H9 (cell line): ENCODE measurements at regions not wholly inside any gene's neighbourhood (a gene's known extent, or its start where the extent isn't known, plus 50 kb on each side); places are given as distances from the start of the nearest gene placed in this dataset.
"Not testable (repeated sequence)": the region's sequence is repeated elsewhere in the genome, so short reads cannot be mapped to it uniquely, and the experiment has no call there.

Source experiments
- DNase-seq: peaks from one replicate; pipeline ENCODE4 v3.0.0-alpha.2; 2017
- H2AFZ ChIP-seq: one replicate; pipeline ENCODE4 v1.6.1; 2013; ENCODE audit warnings: mild to moderate bottlenecking, low read length, control low read depth, moderate library complexity
- H2AK5ac ChIP-seq: 2 replicates; pipeline ENCODE4 v1.6.1; 2013; ENCODE audit warnings: low read length, control low read depth, mixed read lengths; ENCODE audit not compliant: insufficient read length
- H2BK120ac ChIP-seq: one replicate; pipeline ENCODE4 v1.6.1; 2013; ENCODE audit warnings: low read depth, mild to moderate bottlenecking, low read length, control low read depth, inconsistent platforms; ENCODE audit not compliant: poor library complexity, severe bottlenecking
- H2BK12ac ChIP-seq: 2 replicates; pipeline ENCODE4 v1.6.1; 2013; ENCODE audit warnings: low read length, control low read depth, mixed read lengths, low read depth; ENCODE audit not compliant: insufficient read length
- H2BK15ac ChIP-seq: 2 replicates; pipeline ENCODE4 v1.6.1; 2013; ENCODE audit warnings: low read depth, low read length, control low read depth
- H2BK20ac ChIP-seq: one replicate; pipeline ENCODE4 v1.6.1; 2013; ENCODE audit warnings: low read depth, mild to moderate bottlenecking, low read length, control low read depth, inconsistent platforms; ENCODE audit not compliant: poor library complexity, severe bottlenecking
- H2BK5ac ChIP-seq: 2 replicates; pipeline ENCODE4 v1.6.1; 2013; ENCODE audit warnings: low read length, control low read depth, mixed read lengths; ENCODE audit not compliant: insufficient read length
- H3K14ac ChIP-seq: 2 replicates; pipeline ENCODE4 v1.6.1; 2013; ENCODE audit warnings: low read length, control low read depth; ENCODE audit not compliant: insufficient read depth
- H3K18ac ChIP-seq: 2 replicates; pipeline ENCODE4 v1.6.1; 2013; ENCODE audit warnings: low read depth, mild to moderate bottlenecking, mixed read lengths, low read length, control low read depth; ENCODE audit not compliant: insufficient read length
- H3K23ac ChIP-seq: 2 replicates; pipeline ENCODE4 v1.6.1; 2013; ENCODE audit warnings: low read length, control low read depth, mixed read lengths, low read depth; ENCODE audit not compliant: insufficient read length
- H3K23me2 ChIP-seq: 2 replicates; pipeline ENCODE4 v1.6.1; 2013; ENCODE audit warnings: low read depth, mild to moderate bottlenecking, mixed read lengths, low read length, control low read depth; ENCODE audit not compliant: insufficient read length, poor library complexity, severe bottlenecking
- H3K27ac ChIP-seq: 2 replicates; pipeline ENCODE4 v1.5.1; 2013; ENCODE audit warnings: low read length, control low read depth, mixed read lengths, low read depth; ENCODE audit not compliant: insufficient read length
- H3K27me3 ChIP-seq: 2 replicates; pipeline ENCODE4 v1.6.1; 2013; ENCODE audit warnings: low read length, control low read depth, inconsistent platforms; ENCODE audit not compliant: insufficient read depth
- H3K4ac ChIP-seq: 2 replicates; pipeline ENCODE4 v1.6.1; 2013; ENCODE audit warnings: low read depth, mild to moderate bottlenecking, control low read depth, inconsistent platforms, low read length, moderate library complexity
- H3K4me1 ChIP-seq: 2 replicates; pipeline ENCODE4 v1.6.1; 2013; ENCODE audit warnings: low read length, control low read depth, inconsistent platforms; ENCODE audit not compliant: insufficient read depth
- H3K4me2 ChIP-seq: 2 replicates; pipeline ENCODE4 v1.6.1; 2013; ENCODE audit warnings: low read length, control low read depth, mixed read lengths; ENCODE audit not compliant: insufficient read length, insufficient read depth
- H3K56ac ChIP-seq: 2 replicates; pipeline ENCODE4 v1.6.1; 2013; ENCODE audit warnings: low read depth, mild to moderate bottlenecking, mixed read lengths, low read length, control low read depth; ENCODE audit not compliant: insufficient read length
- H3K79me1 ChIP-seq: 2 replicates; pipeline ENCODE4 v1.6.1; 2013; ENCODE audit warnings: low read depth, mild to moderate bottlenecking, moderate library complexity, low read length, control low read depth, inconsistent platforms; ENCODE audit not compliant: insufficient read depth, poor library complexity, severe bottlenecking
- H3K79me2 ChIP-seq: 2 replicates; pipeline ENCODE4 v1.6.1; 2013; ENCODE audit warnings: low read length, control low read depth, inconsistent platforms; ENCODE audit not compliant: insufficient read depth
- H3K9ac ChIP-seq: 2 replicates; pipeline ENCODE4 v1.6.1; 2013; ENCODE audit warnings: low read length, control low read depth, mixed read lengths; ENCODE audit not compliant: insufficient read length; ENCODE audit errors: extremely low read depth
- H3K9me3 ChIP-seq: one replicate; pipeline ENCODE4 v1.6.1; 2013; ENCODE audit warnings: low read depth, low read length, inconsistent platforms; ENCODE audit not compliant: control insufficient read depth
- H3T11ph ChIP-seq: one replicate; pipeline ENCODE4 v1.6.1; 2013; ENCODE audit warnings: mild to moderate bottlenecking, low read length, control low read depth, inconsistent platforms
- H4K20me1 ChIP-seq: one replicate; pipeline ENCODE4 v1.6.1; 2013; ENCODE audit not compliant: control insufficient read depth, insufficient read length, insufficient read depth
- H4K5ac ChIP-seq: 2 replicates; pipeline ENCODE4 v1.6.1; 2013; ENCODE audit warnings: low read depth, mild to moderate bottlenecking, mixed read lengths, low read length, control low read depth; ENCODE audit not compliant: insufficient read length
- H4K8ac ChIP-seq: replicated peaks from 2 replicates; pipeline ENCODE4 v1.6.1; 2013; ENCODE audit warnings: low read length, control low read depth, mixed read lengths, low read depth; ENCODE audit not compliant: insufficient read length
- H4K91ac ChIP-seq: 2 replicates; pipeline ENCODE4 v1.6.1; 2013; ENCODE audit warnings: low read depth, mild to moderate bottlenecking, moderate library complexity, mixed read lengths, low read length, control low read depth; ENCODE audit not compliant: insufficient read length
- H3K27ac Mint-ChIP-seq, 3 experiments: 2 replicates in 2 of 3; 3 replicates in 1 of 3; pipeline ENCODE4 v1.8.0; 2020 to 2021; ENCODE audit warnings: mixed read lengths in 3 of 3, mild to moderate bottlenecking in 1 of 3, moderate library complexity in 1 of 3
- H3K27me3 Mint-ChIP-seq: 2 replicates; pipeline ENCODE4 v1.8.0; 2021; ENCODE audit warnings: low read depth, mild to moderate bottlenecking, moderate library complexity, mixed read lengths
- H3K36me3 Mint-ChIP-seq, 3 experiments: 2 replicates in 2 of 3; 3 replicates in 1 of 3; pipeline ENCODE4 v1.8.0; 2020 to 2021; ENCODE audit warnings: low read depth in 3 of 3, mixed read lengths in 3 of 3; ENCODE audit not compliant: insufficient read depth in 1 of 3
- H3K4me1 Mint-ChIP-seq, 2 experiments: 2 replicates each; pipeline ENCODE4 v1.8.0; 2020; ENCODE audit warnings: mixed read lengths in 2 of 2
- H3K4me3 Mint-ChIP-seq, 2 experiments: 2 replicates in 1 of 2; 3 replicates in 1 of 2; pipeline ENCODE4 v1.8.0; 2020 to 2021; ENCODE audit warnings: mild to moderate bottlenecking in 2 of 2, mixed read lengths in 2 of 2, moderate library complexity in 1 of 2
- H3K9me3 Mint-ChIP-seq, 2 experiments: 2 replicates in 1 of 2; 3 replicates in 1 of 2; pipeline ENCODE4 v1.8.0; 2020; ENCODE audit warnings: mild to moderate bottlenecking in 2 of 2, mixed read lengths in 2 of 2, moderate library complexity in 1 of 2
- WGBS: extraction: QIAGEN DNeasy Blood & Tissue Kit; methylation state at CpG from one replicate; pipeline ENCODE4 v1.1.7; 2013; ENCODE audit warnings: missing lambda C conversion rate, low lambda C conversion rate, mixed read lengths; ENCODE audit not compliant: insufficient read length; ENCODE audit errors: extremely low coverage; 5-methylcytosine and 5-hydroxymethylcytosine counted together
- TF ChIP-seq, protein P1 (sequence below): fragments of 200-600 bp; sonication (generic); conservative IDR thresholded peaks from 3 replicates; pipeline ENCODE4 v1.8.0; 2021; ENCODE audit warnings: antibody characterized with exemption, mild to moderate bottlenecking

- Histone ChIP-seq H2BK20ac (no peak overlapping the region), H2AFZ (no peak overlapping the region), H4K20me1 (no peaks in the 10 kb centered on the region), H3K56ac (no peak overlapping the region), H3K23me2 (no peaks in the 10 kb centered on the region), H3K18ac (no peak overlapping the region), H3K4me2 (no peak overlapping the region), H2BK12ac (no peak overlapping the region), H3K79me2 (no peaks in the 10 kb centered on the region), H3K4me1 (no peaks in the 10 kb centered on the region), H3K4ac (no peak overlapping the region), H4K91ac (no peak overlapping the region), H3K9me3 (no peaks in the 10 kb centered on the region), H2AK5ac (no peak overlapping the region), H4K5ac (no peak overlapping the region), H4K8ac (no peak overlapping the region), H3K27me3 (no peaks in the 10 kb centered on the region), H2BK120ac (no peak overlapping the region), H2BK15ac (no peak overlapping the region), H3K9ac (no peak overlapping the region), H3K27ac (no peak overlapping the region), H3K79me1 (no peaks in the 10 kb centered on the region), H3K23ac (no peak overlapping the region), H3T11ph (no peak overlapping the region), H2BK5ac (no peak overlapping the region), H3K14ac (no peak overlapping the region)
- no peak for DNase-seq
- H3K27ac Mint-ChIP-seq: no peak overlapping the region
- H3K27me3 Mint-ChIP-seq: no peaks in the 10 kb centered on the region; the same call in 1 of the 2 replicates
- no CpG with 5 or more reads among the region's 8 CpGs for WGBS
- no peak overlapping the region for H3K4me3 Mint-ChIP-seq
- H3K4me1 Mint-ChIP-seq: peaks cover 0 to 4% of the 10 kb centered on the region in 2 experiments; a peak in 2 of 4 replicates
- TF ChIP-seq, protein P1, sequence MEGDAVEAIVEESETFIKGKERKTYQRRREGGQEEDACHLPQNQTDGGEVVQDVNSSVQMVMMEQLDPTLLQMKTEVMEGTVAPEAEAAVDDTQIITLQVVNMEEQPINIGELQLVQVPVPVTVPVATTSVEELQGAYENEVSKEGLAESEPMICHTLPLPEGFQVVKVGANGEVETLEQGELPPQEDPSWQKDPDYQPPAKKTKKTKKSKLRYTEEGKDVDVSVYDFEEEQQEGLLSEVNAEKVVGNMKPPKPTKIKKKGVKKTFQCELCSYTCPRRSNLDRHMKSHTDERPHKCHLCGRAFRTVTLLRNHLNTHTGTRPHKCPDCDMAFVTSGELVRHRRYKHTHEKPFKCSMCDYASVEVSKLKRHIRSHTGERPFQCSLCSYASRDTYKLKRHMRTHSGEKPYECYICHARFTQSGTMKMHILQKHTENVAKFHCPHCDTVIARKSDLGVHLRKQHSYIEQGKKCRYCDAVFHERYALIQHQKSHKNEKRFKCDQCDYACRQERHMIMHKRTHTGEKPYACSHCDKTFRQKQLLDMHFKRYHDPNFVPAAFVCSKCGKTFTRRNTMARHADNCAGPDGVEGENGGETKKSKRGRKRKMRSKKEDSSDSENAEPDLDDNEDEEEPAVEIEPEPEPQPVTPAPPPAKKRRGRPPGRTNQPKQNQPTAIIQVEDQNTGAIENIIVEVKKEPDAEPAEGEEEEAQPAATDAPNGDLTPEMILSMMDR: no peak
- no peaks in the 10 kb centered on the region for H3K36me3 Mint-ChIP-seq
- no peaks in the 10 kb centered on the region for H3K9me3 Mint-ChIP-seq
Observed at GRCh38 chr3:6471744-6472143, 389.2 kb upstream of the GRM7 start.

GRCh38 chr3:6490487-6491327, 370.2 kb upstream of the GRM7 start:
- H3K9me3 ChIP-seq, H3K18ac ChIP-seq, H4K5ac ChIP-seq, H4K8ac ChIP-seq, H2AK5ac ChIP-seq, H4K20me1 ChIP-seq, H2AFZ ChIP-seq, H2BK12ac ChIP-seq, H3K23ac ChIP-seq, H3K27me3 Mint-ChIP-seq, H3K27ac ChIP-seq, H3T11ph ChIP-seq, H3K9me3 Mint-ChIP-seq, H2BK15ac ChIP-seq, H3K27me3 ChIP-seq, H2BK120ac ChIP-seq, H3K56ac ChIP-seq, H4K91ac ChIP-seq, H2BK5ac ChIP-seq, H3K79me1 ChIP-seq, H3K79me2 ChIP-seq, DNase-seq, H3K4ac ChIP-seq, H3K4me1 ChIP-seq, H3K23me2 ChIP-seq, H2BK20ac ChIP-seq, H3K4me2 ChIP-seq: not testable (repeated sequence)
- Mint-ChIP-seq H3K4me3 (peak overlapping the region; percentile 37 to 64; a peak in 3 of 5 replicates), H3K27ac (peak overlapping the region; percentile 44 to 89 (median 88); a peak in 5 of 7 replicates), H3K4me1 (peaks cover 7 to 16% of the 10 kb centered on the region in 2 experiments; a peak in 3 of 4 replicates), H3K36me3 (peaks cover 4 to 29% (median 22%) of the 10 kb centered on the region in 3 experiments)
- WGBS: no CpG with 5 or more reads among the region's 34 CpGs
- H3K9ac ChIP-seq: peak overlapping the region; percentile 30
- peak overlapping the region; percentile 62; the same call in 1 of the 2 replicates for H3K14ac ChIP-seq
